AG09319 (cell line): ENCODE measurements at regions not wholly inside any gene's neighbourhood (a gene's known extent, or its start where the extent isn't known, plus 50 kb on each side); places are given as distances from the start of the nearest gene placed in this dataset.

Experiments used
- DNase-seq: peaks from one replicate; pipeline ENCODE4 v3.0.0-alpha.2; 2010; ENCODE audit warnings: low read depth; ENCODE audit errors: extremely low read depth
- TF ChIP-seq, protein P1 (sequence below): IDR thresholded peaks from 2 replicates; pipeline ENCODE4 v1.5.1; 2011; ENCODE audit warnings: low read depth, mild to moderate bottlenecking, inconsistent platforms, low read length, moderate library complexity

DNA sequence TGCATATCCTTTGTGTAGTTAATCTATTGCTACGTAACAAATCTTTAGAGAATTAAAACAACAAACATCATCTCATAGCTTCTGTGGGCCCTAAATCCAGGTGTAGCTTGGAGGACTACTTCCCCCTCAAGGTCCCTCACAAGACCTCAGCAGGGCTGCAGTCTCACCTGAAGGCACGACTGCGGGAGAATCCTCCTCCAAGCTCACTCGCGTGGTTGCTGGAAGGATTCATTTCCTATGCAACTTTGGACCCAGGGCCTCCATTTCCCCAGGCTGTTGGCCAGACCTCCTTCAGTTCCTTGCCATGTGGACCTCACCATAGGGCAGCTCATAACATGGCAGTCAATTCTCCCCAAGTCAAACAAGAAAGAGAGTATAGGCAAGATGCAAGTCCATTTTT is 140.4 kb downstream of the OAT start:
- TF ChIP-seq, protein P1, sequence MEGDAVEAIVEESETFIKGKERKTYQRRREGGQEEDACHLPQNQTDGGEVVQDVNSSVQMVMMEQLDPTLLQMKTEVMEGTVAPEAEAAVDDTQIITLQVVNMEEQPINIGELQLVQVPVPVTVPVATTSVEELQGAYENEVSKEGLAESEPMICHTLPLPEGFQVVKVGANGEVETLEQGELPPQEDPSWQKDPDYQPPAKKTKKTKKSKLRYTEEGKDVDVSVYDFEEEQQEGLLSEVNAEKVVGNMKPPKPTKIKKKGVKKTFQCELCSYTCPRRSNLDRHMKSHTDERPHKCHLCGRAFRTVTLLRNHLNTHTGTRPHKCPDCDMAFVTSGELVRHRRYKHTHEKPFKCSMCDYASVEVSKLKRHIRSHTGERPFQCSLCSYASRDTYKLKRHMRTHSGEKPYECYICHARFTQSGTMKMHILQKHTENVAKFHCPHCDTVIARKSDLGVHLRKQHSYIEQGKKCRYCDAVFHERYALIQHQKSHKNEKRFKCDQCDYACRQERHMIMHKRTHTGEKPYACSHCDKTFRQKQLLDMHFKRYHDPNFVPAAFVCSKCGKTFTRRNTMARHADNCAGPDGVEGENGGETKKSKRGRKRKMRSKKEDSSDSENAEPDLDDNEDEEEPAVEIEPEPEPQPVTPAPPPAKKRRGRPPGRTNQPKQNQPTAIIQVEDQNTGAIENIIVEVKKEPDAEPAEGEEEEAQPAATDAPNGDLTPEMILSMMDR = no peak
- DNase-seq = no peak

DNA sequence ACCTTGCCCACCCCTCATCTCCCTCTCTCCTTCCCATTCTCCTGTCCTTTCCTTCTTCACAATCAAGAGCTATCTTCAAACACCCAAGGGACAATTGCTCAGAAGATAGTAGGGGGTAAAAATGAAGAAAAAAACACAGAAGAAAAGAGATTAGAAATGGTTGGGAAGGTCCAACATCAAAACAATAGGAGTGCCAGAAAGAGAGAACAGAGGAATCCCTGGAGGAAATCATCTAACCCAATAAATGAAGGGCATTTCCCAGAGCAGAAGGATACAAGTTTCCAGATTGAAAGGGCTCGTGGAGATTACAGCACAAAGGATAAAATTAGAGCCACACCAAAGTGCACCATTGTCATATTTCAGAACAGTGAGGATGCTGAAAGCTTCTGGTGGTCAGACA is 145.6 kb downstream of the OAT start:
- TF ChIP-seq, protein P1 = no peak
- no peak for DNase-seq

DNA sequence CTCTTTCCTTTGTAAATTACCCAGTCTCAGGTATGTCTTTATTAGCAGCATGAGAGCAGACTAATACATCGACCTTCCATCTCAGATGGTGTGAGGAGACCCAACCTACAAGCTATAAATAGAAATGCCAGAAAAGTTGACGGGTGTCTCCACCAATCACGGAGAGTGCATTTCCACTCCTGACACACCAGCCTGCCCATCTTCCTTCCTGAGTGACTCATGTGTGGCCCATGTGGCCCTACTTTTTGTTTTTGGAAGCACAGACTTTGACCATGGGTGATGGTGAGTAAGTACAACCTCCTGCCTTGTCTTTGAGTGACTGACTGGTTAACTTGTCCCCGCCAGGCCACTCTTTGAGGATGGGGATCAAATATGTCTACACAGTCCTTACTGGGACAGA is 147.0 kb downstream of the OAT start:
- TF ChIP-seq, protein P1 = no peak

DNA sequence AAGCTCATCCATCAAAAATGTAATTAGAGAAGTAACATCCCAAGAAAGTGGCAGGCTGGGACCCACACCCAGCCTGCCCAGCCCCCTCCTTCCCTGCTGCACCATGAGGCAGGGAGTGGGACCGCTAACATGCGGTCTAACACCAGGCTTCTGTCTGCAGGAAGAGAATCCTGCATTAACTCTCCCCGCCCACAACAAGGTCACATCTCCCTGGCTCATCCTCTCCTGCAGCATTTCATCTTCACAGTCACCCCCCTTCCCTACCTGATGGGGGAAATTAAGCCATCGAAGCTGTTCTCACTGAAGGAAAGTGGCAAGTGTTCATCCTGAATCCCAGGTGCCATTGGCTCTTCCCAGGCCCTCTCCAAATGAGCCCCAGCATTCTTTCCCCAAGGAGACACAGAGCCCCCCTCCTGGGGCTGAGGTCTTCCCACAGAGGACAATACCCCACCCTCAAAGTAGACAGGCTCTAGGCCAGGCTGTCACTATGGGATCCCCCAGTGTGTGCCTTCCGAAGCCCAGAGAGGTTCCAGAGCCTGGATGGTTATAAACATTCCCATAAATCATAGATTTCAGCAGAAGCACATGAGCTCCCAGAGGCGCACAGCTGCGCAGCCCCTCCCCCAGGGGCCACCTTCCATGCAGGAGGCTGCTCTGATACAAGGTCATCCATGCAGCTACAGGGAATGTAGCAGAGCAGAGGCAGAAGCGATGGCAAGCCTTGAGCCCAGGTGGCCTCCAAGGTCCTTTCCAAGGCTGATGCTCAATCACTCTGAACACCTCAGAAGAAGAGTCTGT is 148.0 kb downstream of the OAT start:
- DNase-seq = no peak
- TF ChIP-seq, protein P1 = no peak

More for the DNA sequence above, 147.0 kb downstream of the OAT start:
- DNase-seq = no peak

DNA sequence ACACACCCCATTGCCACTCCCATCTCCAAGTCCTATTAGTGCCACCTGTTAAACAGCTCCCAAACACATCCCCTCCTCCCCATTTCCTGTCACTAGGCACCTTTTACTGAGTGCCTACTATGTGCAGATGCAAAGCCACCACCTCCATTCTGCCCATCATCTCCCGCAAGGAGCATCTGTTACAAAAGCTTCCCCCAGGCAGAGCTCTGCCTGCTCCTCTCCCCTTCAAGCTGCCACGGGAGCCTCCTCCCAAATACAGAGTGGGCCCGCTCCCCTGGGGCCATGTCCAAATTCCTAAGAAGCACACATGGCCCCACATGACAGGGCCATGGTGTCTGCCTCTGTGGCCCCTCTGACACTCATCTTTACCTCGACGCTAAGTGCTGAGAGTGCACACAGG is 149.7 kb downstream of the OAT start:
- DNase-seq = no peak
- TF ChIP-seq, protein P1 = no peak

DNA sequence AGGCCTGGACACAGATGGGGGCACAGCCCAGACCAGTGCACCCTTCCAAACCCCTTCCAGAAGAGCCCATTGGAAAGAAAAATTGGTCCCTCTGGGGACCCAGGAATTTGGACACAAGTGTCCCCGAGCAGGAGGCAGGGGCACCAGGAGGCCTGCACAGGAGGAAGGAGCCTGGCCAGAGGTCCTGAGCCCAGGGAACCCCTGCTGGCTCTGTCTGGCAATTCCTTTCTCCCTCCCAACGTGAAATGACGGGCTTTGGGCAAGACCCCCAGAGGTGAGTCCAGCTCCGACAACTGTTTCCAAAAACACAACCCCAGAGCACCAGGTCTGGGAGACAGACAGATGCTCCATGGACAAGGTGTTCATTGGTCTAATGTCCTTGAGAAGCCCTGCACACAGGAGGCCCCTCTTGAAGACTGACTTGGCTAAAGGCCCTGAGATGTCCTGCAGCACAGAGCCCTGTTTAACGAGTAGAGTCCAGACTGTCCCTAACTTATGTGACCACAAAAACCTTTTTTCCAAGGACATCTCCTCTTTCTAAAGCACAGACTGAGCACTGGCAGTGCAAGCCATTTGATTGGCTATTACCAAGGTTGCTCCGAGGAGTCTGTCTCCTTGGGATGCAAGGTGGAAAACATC is 150.7 kb downstream of the OAT start:
- no peak for DNase-seq
- TF ChIP-seq, protein P1 = no peak

DNA sequence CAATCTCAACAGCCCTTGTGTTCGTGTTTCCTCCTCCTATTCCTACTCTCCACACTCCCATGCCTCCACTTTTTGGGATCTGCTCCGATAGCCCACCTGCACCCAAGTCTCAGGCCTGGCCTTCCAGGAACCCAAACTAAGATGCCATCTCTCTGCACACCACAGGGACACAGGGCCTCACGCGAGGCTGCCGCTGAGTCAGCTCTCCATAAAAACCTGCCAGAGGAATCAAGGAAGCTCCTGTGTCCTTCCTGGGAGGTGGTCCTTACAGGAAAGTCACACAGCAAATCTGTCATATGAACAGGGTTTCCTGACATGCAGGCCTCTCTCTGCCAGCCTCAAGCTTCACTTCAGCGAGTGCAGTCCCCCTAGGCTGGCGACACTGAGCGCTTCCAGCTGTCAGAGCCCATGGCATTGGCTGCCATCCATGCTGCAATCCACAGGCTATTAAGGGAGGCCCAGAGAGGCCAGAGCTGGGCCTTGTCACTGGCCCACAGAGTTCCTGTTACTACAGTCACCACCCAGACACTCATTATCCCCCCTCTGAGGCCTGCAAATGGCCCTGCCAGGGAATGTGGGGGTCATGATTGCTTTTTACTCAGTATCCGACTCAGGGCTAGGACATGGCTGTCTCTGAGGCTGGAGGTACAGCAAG is 151.4 kb downstream of the OAT start:
- DNase-seq = no peak
- TF ChIP-seq, protein P1 = no peak
